ENCODE measurements at regions not wholly inside any gene's neighbourhood (a gene's known extent, or its start where the extent isn't known, plus 50 kb on each side); places are given as distances from the start of the nearest gene placed in this dataset.

- TF ChIP-seq SPI1 (IDR thresholded peaks at IDR 0.05; ENCODE audit: borderline replicate concordance, low read depth) (no peak), REST (IDR thresholded peaks at IDR 0.05; ENCODE audit: insufficient replicate concordance, low read depth) (no peak), POLR2AphosphoS5 (IDR thresholded peaks at IDR 0.05; ENCODE audit: low read depth) (no peak), GABPA (IDR thresholded peaks at IDR 0.05; ENCODE audit: low read depth) (no peak), CTCF (IDR thresholded peaks at IDR 0.05; ENCODE audit: insufficient read depth, low read length) (no peak)
- no peak for DNase-seq (ENCODE audit: low read depth in 1 of 2, low spot score in 1 of 2)
- Histone ChIP-seq H3K27ac (replicated peaks) (no peak overlapping the region), H3K27me3 (ENCODE audit: insufficient read depth, poor library complexity, severe bottlenecking) (no peaks in the 10 kb centered on the region), H3K4me3 (replicated peaks; ENCODE audit: insufficient read depth, low read length) (no peak overlapping the region)
Measured at GRCh38 chr11:29676993-29677392, 339.8 kb downstream of the KCNA4 start.

GRCh38 chr11:29669310-29669709, 347.5 kb downstream of the KCNA4 start:
- no peak overlapping the region for H3K4me3 ChIP-seq (replicated peaks; ENCODE audit: insufficient read depth, low read length)
- no peak overlapping the region for H3K27ac ChIP-seq (replicated peaks)
- no peak for DNase-seq (ENCODE audit: low read depth in 1 of 2, low spot score in 1 of 2)
- TF ChIP-seq REST (IDR thresholded peaks at IDR 0.05; ENCODE audit: insufficient replicate concordance, low read depth), result no peak
- no peak for TF ChIP-seq CTCF (IDR thresholded peaks at IDR 0.05; ENCODE audit: insufficient read depth, low read length)
- no peak for TF ChIP-seq SPI1 (IDR thresholded peaks at IDR 0.05; ENCODE audit: borderline replicate concordance, low read depth)
- no peak for TF ChIP-seq POLR2AphosphoS5 (IDR thresholded peaks at IDR 0.05; ENCODE audit: low read depth)
- no peak for TF ChIP-seq GABPA (IDR thresholded peaks at IDR 0.05; ENCODE audit: low read depth)
- H3K27me3 ChIP-seq (ENCODE audit: insufficient read depth, poor library complexity, severe bottlenecking), result no peaks in the 10 kb centered on the region

- no peak for DNase-seq (ENCODE audit: low read depth in 1 of 2, low spot score in 1 of 2)
- Histone ChIP-seq H3K4me3 (replicated peaks; ENCODE audit: insufficient read depth, low read length) (no peak overlapping the region), H3K27me3 (ENCODE audit: insufficient read depth, poor library complexity, severe bottlenecking) (no peaks in the 10 kb centered on the region), H3K27ac (replicated peaks) (no peak overlapping the region)
- TF ChIP-seq POLR2AphosphoS5 (IDR thresholded peaks at IDR 0.05; ENCODE audit: low read depth), result no peak
- TF ChIP-seq SPI1 (IDR thresholded peaks at IDR 0.05; ENCODE audit: borderline replicate concordance, low read depth), result no peak
- TF ChIP-seq GABPA (IDR thresholded peaks at IDR 0.05; ENCODE audit: low read depth), result no peak
- no peak for TF ChIP-seq REST (IDR thresholded peaks at IDR 0.05; ENCODE audit: insufficient replicate concordance, low read depth)
- TF ChIP-seq CTCF (IDR thresholded peaks at IDR 0.05; ENCODE audit: insufficient read depth, low read length), result no peak
Measured at GRCh38 chr11:29657709-29658108, 359.1 kb downstream of the KCNA4 start.

Data from HL-60 (cell line).